Mesenchymal stem cell (in vitro differentiated cells and primary cell): ENCODE measurements at regions not wholly inside any gene's neighbourhood (a gene's known extent, or its start where the extent isn't known, plus 50 kb on each side); places are given as distances from the start of the nearest gene placed in this dataset.

Experiments used
- DNase-seq: peaks from one replicate; pipeline ENCODE4 v3.0.0-alpha.2; 2013
- H2AFZ ChIP-seq: one replicate; pipeline ENCODE4 v1.6.1; 2013; ENCODE audit warnings: low read depth, mild to moderate bottlenecking, control low read depth, inconsistent platforms, low read length, moderate library complexity
- H2AK5ac ChIP-seq: 2 replicates; pipeline ENCODE4 v1.6.1; 2013; ENCODE audit warnings: low read length, moderate library complexity, mild to moderate bottlenecking, inconsistent platforms; ENCODE audit not compliant: severe bottlenecking
- H2BK120ac ChIP-seq: one replicate; pipeline ENCODE4 v1.6.1; 2013; ENCODE audit warnings: low read depth, mild to moderate bottlenecking, inconsistent platforms, low read length, moderate library complexity
- H2BK12ac ChIP-seq, 2 experiments: one replicate each; pipeline ENCODE4 v1.6.1; 2013; ENCODE audit warnings: inconsistent platforms in 2 of 2, low read length in 2 of 2, mild to moderate bottlenecking in 2 of 2, moderate library complexity in 2 of 2, control low read depth in 1 of 2
- H2BK15ac ChIP-seq: one replicate; pipeline ENCODE4 v1.6.1; 2013; ENCODE audit warnings: mild to moderate bottlenecking, low read depth, inconsistent platforms; ENCODE audit not compliant: poor library complexity, severe bottlenecking
- H2BK5ac ChIP-seq: 2 replicates; pipeline ENCODE4 v1.6.1; 2013; ENCODE audit warnings: low read depth, mild to moderate bottlenecking, low read length, control low read depth, inconsistent platforms; ENCODE audit not compliant: poor library complexity, severe bottlenecking
- H3K14ac ChIP-seq, 2 experiments: one replicate each; pipeline ENCODE4 v1.6.1; 2013; ENCODE audit warnings: inconsistent platforms in 2 of 2, low read length in 2 of 2, control low read depth in 1 of 2, mild to moderate bottlenecking in 1 of 2, moderate library complexity in 1 of 2
- H3K18ac ChIP-seq, 2 experiments: one replicate each; pipeline ENCODE4 v1.6.1; 2013; ENCODE audit warnings: inconsistent platforms in 2 of 2, low read length in 2 of 2, control low read depth in 1 of 2, low read depth in 1 of 2, mild to moderate bottlenecking in 1 of 2
- H3K23ac ChIP-seq, 2 experiments: one replicate each; pipeline ENCODE4 v1.6.1; 2013; ENCODE audit warnings: inconsistent platforms in 2 of 2, low read length in 2 of 2, mild to moderate bottlenecking in 2 of 2, moderate library complexity in 2 of 2, control low read depth in 1 of 2
- H3K27ac ChIP-seq: 2 replicates; pipeline ENCODE4 v1.5.1; 2013; ENCODE audit warnings: mild to moderate bottlenecking, moderate library complexity, low read length, control low read depth, inconsistent platforms; ENCODE audit not compliant: poor library complexity, severe bottlenecking
- H3K27me3 ChIP-seq, 2 experiments: 2 replicates each; pipeline versions ENCODE4 v1.6.1 to v1.7.0; 2013; ENCODE audit warnings: low read length in 2 of 2, mild to moderate bottlenecking in 2 of 2, moderate library complexity in 2 of 2, control low read depth in 1 of 2, inconsistent platforms in 1 of 2; ENCODE audit not compliant: control insufficient read depth in 1 of 2, insufficient read depth in 1 of 2
- H3K36me3 ChIP-seq, 2 experiments: 2 replicates each; pipeline versions ENCODE4 v1.6.1 to v1.7.0; 2013; ENCODE audit warnings: low read length in 2 of 2, control low read depth in 1 of 2, inconsistent platforms in 1 of 2, low read depth in 1 of 2, mild to moderate bottlenecking in 1 of 2; ENCODE audit not compliant: insufficient read depth in 2 of 2, control insufficient read depth in 1 of 2
- H3K4ac ChIP-seq, 2 experiments: one replicate each; pipeline ENCODE4 v1.6.1; 2013; ENCODE audit warnings: inconsistent platforms in 2 of 2, low read length in 2 of 2, mild to moderate bottlenecking in 2 of 2, moderate library complexity in 2 of 2, control low read depth in 1 of 2, low read depth in 1 of 2
- H3K4me1 ChIP-seq: 2 replicates; pipeline ENCODE4 v1.6.1; 2013; ENCODE audit warnings: low read depth, low read length, control low read depth; ENCODE audit not compliant: control insufficient read depth, insufficient read depth
- H3K4me2 ChIP-seq: 2 replicates; pipeline ENCODE4 v1.6.1; 2013; ENCODE audit warnings: low read length, mild to moderate bottlenecking, inconsistent platforms; ENCODE audit not compliant: poor library complexity, severe bottlenecking
- H3K4me3 ChIP-seq, 2 experiments: 2 replicates each; pipeline versions ENCODE4 v1.5.1 to v1.7.0; 2013; ENCODE audit warnings: low read length in 2 of 2, mild to moderate bottlenecking in 2 of 2, control low read depth in 1 of 2, low read depth in 1 of 2; ENCODE audit not compliant: insufficient read depth in 1 of 2
- H3K79me1 ChIP-seq: replicated peaks from 2 replicates; pipeline ENCODE4 v1.6.1; 2013; ENCODE audit warnings: mild to moderate bottlenecking, control low read depth, low read length, inconsistent platforms; ENCODE audit not compliant: poor library complexity, severe bottlenecking
- H3K9ac ChIP-seq: 2 replicates; pipeline ENCODE4 v1.7.0; 2013; ENCODE audit warnings: mild to moderate bottlenecking, low read length, moderate library complexity
- H3K9me3 ChIP-seq: 2 replicates; pipeline ENCODE4 v1.7.0; 2013; ENCODE audit warnings: mild to moderate bottlenecking, low read length; ENCODE audit not compliant: control insufficient read depth
- H4K8ac ChIP-seq: one replicate; pipeline ENCODE4 v1.6.1; 2013; ENCODE audit warnings: inconsistent platforms, mild to moderate bottlenecking, low read length, moderate library complexity
- H4K91ac ChIP-seq: one replicate; pipeline ENCODE4 v1.6.1; 2013; ENCODE audit warnings: mild to moderate bottlenecking, low read length, inconsistent platforms
- WGBS: methylation state at CpG from one replicate; pipeline ENCODE4 v1.1.7; 2013; ENCODE audit warnings: mixed read lengths; 5-methylcytosine and 5-hydroxymethylcytosine counted together

- DNase-seq: no peak
- no peak overlapping the region for H3K4me3 ChIP-seq
- no peak overlapping the region for H3K23ac ChIP-seq
- no peak overlapping the region for H4K8ac ChIP-seq
- no peak overlapping the region for H4K91ac ChIP-seq
- no peaks in the 10 kb centered on the region for H3K36me3 ChIP-seq
- no peak overlapping the region for H2BK5ac ChIP-seq
- no peak overlapping the region for H3K14ac ChIP-seq
- no peak overlapping the region for H3K18ac ChIP-seq
- H3K79me1 ChIP-seq: no peaks in the 10 kb centered on the region
- H3K27ac ChIP-seq: no peak overlapping the region
- H3K4me2 ChIP-seq: no peak overlapping the region
- H2AK5ac ChIP-seq: no peak overlapping the region
- H2BK120ac ChIP-seq: no peak overlapping the region
- no peak overlapping the region for H2BK12ac ChIP-seq
- H2BK15ac ChIP-seq: no peak overlapping the region
- no peaks in the 10 kb centered on the region for H3K27me3 ChIP-seq
- no peak overlapping the region for H3K9ac ChIP-seq
- WGBS: 100% methylated on average over 1 of the region's 2 CpGs
- H2AFZ ChIP-seq: no peak overlapping the region
- no peak overlapping the region for H3K4ac ChIP-seq
- H3K9me3 ChIP-seq: no peaks in the 10 kb centered on the region
- H3K4me1 ChIP-seq: no peaks in the 10 kb centered on the region
Measured at GRCh38 chr12:127209318-127209717, 1057.7 kb upstream of the TMEM132C start.

GRCh38 chr12:127214186-127214585 lies 1052.8 kb upstream of the TMEM132C start:
- Histone ChIP-seq H2BK120ac (no peak overlapping the region), H4K8ac (no peak overlapping the region), H4K91ac (no peak overlapping the region), H2AK5ac (no peak overlapping the region), H3K4me3 (no peak overlapping the region), H3K27ac (no peak overlapping the region), H3K36me3 (no peaks in the 10 kb centered on the region), H3K18ac (no peak overlapping the region), H3K9me3 (no peaks in the 10 kb centered on the region), H2BK5ac (no peak overlapping the region), H2BK12ac (no peak overlapping the region), H3K4ac (no peak overlapping the region), H3K79me1 (no peaks in the 10 kb centered on the region), H3K23ac (no peak overlapping the region), H3K14ac (no peak overlapping the region), H3K9ac (peak overlapping the region; percentile 57), H3K4me2 (no peak overlapping the region), H3K27me3 (no peaks in the 10 kb centered on the region), H2BK15ac (no peak overlapping the region), H3K4me1 (no peaks in the 10 kb centered on the region), H2AFZ (no peak overlapping the region)
- WGBS: 33% methylated on average over 1 of the region's 3 CpGs
- no peak for DNase-seq

DNA sequence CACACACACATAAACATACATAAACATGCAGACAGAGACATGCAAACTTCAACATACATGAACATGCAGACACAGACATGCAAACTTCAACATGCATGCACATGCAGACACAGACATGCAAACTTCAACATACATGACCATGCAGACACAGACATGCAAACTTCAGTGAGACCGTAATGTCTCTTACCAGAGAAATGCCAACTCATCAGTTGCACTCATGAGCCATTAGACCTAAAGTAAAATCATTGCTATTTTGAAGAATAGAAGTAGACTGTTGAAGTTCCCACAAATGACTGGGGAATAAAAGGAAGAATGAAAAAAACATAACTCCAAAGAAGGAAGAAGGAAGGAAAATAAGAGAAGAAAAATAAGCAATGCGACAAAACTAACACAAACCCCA lies 1044.0 kb upstream of the TMEM132C start:
- no peak overlapping the region for H3K4me3 ChIP-seq
- H3K9ac ChIP-seq: peak overlapping the region; percentile 43
- no peak overlapping the region for H4K8ac ChIP-seq
- no peak overlapping the region for H2AFZ ChIP-seq
- no peak overlapping the region for H2BK120ac ChIP-seq
- no peak overlapping the region for H4K91ac ChIP-seq
- H3K4ac ChIP-seq: no peak overlapping the region
- no peak overlapping the region for H2AK5ac ChIP-seq
- no peaks in the 10 kb centered on the region for H3K36me3 ChIP-seq
- no CpG with 5 or more reads among the region's 2 CpGs for WGBS
- no peaks in the 10 kb centered on the region for H3K79me1 ChIP-seq
- H3K4me1 ChIP-seq: peaks cover 3% of the 10 kb centered on the region
- no peak overlapping the region for H3K23ac ChIP-seq
- no peaks in the 10 kb centered on the region for H3K27me3 ChIP-seq
- H2BK5ac ChIP-seq: no peak overlapping the region
- H3K18ac ChIP-seq: no peak overlapping the region
- no peak overlapping the region for H2BK15ac ChIP-seq
- H3K14ac ChIP-seq: no peak overlapping the region
- H3K27ac ChIP-seq: no peak overlapping the region
- no peaks in the 10 kb centered on the region for H3K9me3 ChIP-seq
- no peak overlapping the region for H3K4me2 ChIP-seq
- DNase-seq: no peak
- no peak overlapping the region for H2BK12ac ChIP-seq

GRCh38 chr12:127223731-127224130 lies 1043.2 kb upstream of the TMEM132C start:
- Histone ChIP-seq H3K27ac (peak overlapping the region; percentile 10), H2BK120ac (no peak overlapping the region), H3K14ac (no peak overlapping the region), H2BK12ac (no peak overlapping the region), H3K18ac (no peak overlapping the region), H4K91ac (peak overlapping the region; percentile 18), H3K4ac (no peak overlapping the region), H3K4me2 (no peak overlapping the region), H2BK5ac (no peak overlapping the region), H3K4me1 (peaks cover 3% of the 10 kb centered on the region), H3K9me3 (no peaks in the 10 kb centered on the region), H3K4me3 (no peak overlapping the region), H3K36me3 (no peaks in the 10 kb centered on the region), H3K27me3 (no peaks in the 10 kb centered on the region), H3K79me1 (no peaks in the 10 kb centered on the region), H2AFZ (no peak overlapping the region), H4K8ac (no peak overlapping the region), H2BK15ac (no peak overlapping the region), H3K9ac (peak overlapping the region; percentile 43), H2AK5ac (no peak overlapping the region), H3K23ac (no peak overlapping the region)
- 64% methylated on average over 2 of the region's 3 CpGs for WGBS
- DNase-seq: no peak
